ENCODE measurements at regions not wholly inside any gene's neighbourhood (a gene's known extent, or its start where the extent isn't known, plus 50 kb on each side); places are given as distances from the start of the nearest gene placed in this dataset.

DNA sequence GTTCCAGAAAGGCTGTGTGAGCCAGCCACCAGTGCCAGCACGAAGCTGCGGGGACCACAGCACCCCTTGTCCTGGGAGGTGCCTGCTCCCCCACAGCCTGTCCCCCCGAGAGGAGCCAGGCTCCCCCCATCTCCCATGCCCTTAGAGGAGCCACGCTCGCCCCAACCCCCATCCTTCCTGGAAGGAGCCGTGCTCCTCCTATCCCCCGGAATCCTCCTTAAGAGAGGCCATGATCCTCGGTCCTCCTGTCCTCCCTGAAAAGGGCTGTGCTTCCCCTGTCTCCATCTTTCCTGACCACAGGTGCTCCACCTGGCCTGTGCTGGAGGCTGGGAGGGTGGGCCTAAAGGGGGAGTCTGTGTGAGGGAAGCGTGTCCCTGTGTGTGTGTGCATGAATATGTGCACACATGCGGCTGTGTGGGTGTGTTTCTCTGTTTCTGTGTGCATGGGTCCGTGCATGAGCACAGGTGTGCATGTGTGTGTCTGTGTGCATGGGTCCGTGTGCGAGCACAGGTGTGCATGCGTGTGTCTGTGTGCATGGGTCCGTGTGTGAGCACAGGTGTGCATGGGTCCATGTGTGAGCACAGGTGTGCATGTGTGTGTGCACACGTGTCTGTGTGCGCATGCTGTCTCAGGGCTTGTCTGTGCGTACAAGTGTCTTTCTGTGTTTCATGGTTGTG, 80.3 kb downstream of the RTP5 start:
- intact Hi-C loops (cut with DNase I) = no loop called here
- WGBS, 2 donors = 79 to 89% methylated on average over 18 of the region's 18 CpGs

DNA sequence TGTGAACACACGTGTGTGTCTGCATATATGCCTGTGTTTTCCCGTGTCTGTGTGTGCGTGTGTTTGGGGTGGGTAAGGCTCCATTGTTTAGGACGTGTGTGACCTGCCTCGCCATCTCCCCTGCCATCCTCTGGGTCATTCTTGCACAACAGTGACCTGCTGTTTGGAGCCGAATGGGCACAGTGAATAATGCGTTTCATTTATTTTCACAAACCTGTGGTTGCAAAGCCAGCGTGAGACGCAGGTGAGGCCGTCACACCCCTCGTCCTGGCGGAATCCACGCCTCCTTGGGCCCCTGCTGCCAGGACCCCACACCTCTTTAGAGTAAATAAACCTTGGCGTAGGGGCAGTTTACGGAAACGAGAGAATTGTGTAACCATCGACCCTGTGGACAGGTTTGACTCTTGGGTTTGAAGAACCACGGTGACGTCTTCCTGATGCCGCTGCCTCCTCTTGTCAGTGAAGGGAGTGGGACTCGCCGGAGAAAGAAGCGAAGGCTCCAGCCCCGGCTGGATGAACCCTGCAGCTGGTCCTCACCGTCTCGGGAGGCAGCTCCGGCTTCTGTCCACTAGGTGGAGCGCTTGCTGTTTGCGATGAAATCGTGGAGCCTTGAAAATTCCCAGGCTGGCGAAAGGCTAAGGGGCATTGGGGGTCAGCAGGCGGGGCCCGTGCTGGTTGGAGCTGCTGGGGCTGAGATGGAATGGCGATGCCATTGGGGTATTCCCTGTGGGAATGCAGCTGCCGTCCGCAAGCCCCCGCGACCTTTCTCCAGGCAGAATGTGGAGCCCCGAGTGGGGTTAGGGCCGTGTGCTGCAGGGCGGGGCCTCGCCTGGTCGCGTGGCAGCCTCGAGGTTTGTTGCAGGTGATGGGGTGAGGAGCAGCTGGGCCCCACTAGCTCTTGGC, 81.1 kb downstream of the RTP5 start:
- H3K36me3 ChIP-seq = no peaks in the 10 kb centered on the region
- DNase-seq = peak; percentile 80
- no peak for TF ChIP-seq EP300 (IDR thresholded peaks at IDR 0.05)
- TF ChIP-seq POLR2AphosphoS5 (IDR thresholded peaks at IDR 0.05) = no peak
- TF ChIP-seq, protein P1, sequence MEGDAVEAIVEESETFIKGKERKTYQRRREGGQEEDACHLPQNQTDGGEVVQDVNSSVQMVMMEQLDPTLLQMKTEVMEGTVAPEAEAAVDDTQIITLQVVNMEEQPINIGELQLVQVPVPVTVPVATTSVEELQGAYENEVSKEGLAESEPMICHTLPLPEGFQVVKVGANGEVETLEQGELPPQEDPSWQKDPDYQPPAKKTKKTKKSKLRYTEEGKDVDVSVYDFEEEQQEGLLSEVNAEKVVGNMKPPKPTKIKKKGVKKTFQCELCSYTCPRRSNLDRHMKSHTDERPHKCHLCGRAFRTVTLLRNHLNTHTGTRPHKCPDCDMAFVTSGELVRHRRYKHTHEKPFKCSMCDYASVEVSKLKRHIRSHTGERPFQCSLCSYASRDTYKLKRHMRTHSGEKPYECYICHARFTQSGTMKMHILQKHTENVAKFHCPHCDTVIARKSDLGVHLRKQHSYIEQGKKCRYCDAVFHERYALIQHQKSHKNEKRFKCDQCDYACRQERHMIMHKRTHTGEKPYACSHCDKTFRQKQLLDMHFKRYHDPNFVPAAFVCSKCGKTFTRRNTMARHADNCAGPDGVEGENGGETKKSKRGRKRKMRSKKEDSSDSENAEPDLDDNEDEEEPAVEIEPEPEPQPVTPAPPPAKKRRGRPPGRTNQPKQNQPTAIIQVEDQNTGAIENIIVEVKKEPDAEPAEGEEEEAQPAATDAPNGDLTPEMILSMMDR (IDR thresholded peaks at IDR 0.05) = peak; percentile 60 to 95 (median 84)
- TF ChIP-seq POLR2A (IDR thresholded peaks at IDR 0.05) = no peak
- no peaks in the 10 kb centered on the region for H3K9me3 ChIP-seq
- 14 to 40% methylated on average over 45 of the region's 45 CpGs for WGBS, 2 donors
- intact Hi-C loops (cut with DNase I) = no loop called here
- no peak overlapping the region for H3K27ac ChIP-seq
- H3K27me3 ChIP-seq = peaks cover 0 to 26% (median 0%) of the 10 kb centered on the region in 3 donors
- peaks cover 0 to 9% (median 4%) of the 10 kb centered on the region in 4 donors for H3K4me1 ChIP-seq
- H3K4me3 ChIP-seq = no peak overlapping the region

More for the DNA sequence above, 80.3 kb downstream of the RTP5 start:
- Histone ChIP-seq H3K27me3 (peaks cover 0 to 26% (median 0%) of the 10 kb centered on the region in 3 donors), H3K4me3 (no peak overlapping the region), H3K4me1 (peaks cover 0 to 9% (median 4%) of the 10 kb centered on the region in 4 donors), H3K36me3 (no peaks in the 10 kb centered on the region), H3K9me3 (no peaks in the 10 kb centered on the region), H3K27ac (no peak overlapping the region)
- peak; percentile 18 for DNase-seq
- no peak for TF ChIP-seq EP300 (IDR thresholded peaks at IDR 0.05)
- TF ChIP-seq POLR2A (IDR thresholded peaks at IDR 0.05) = no peak
- no peak for TF ChIP-seq POLR2AphosphoS5 (IDR thresholded peaks at IDR 0.05)
- TF ChIP-seq, protein P1 (IDR thresholded peaks at IDR 0.05) = no peak

DNA sequence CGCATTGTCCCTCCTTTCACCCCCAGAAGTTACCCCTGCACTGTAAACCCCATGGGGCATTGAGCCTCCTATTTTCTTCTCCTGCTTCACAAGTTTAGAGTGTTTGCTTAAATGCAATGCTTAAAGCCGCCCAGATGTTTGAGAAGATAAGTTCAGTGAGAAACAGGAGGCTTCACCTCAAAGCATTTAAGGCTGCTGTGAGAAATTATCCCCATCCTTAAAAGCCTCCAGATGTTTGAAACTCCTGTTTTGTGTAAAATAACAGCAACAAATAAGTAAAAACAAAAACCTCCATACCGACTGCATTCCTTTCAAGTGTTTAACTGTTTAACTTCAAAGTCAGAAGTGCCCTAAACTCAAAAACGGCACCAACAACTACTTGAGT, 81.8 kb downstream of the RTP5 start:
- no peak for DNase-seq
- TF ChIP-seq POLR2A (IDR thresholded peaks at IDR 0.05) (no peak), EP300 (IDR thresholded peaks at IDR 0.05) (no peak), POLR2AphosphoS5 (IDR thresholded peaks at IDR 0.05) (no peak)
- TF ChIP-seq, protein P1 (IDR thresholded peaks at IDR 0.05) = no peak
- no peak overlapping the region for H3K27ac ChIP-seq
- intact Hi-C loops (cut with DNase I) = no loop called here
- 21 to 53% methylated on average over 4 of the region's 4 CpGs for WGBS, 2 donors
- H3K9me3 ChIP-seq = no peaks in the 10 kb centered on the region
- H3K36me3 ChIP-seq = no peaks in the 10 kb centered on the region
- H3K4me3 ChIP-seq = no peak overlapping the region
- peaks cover 0 to 26% (median 0%) of the 10 kb centered on the region in 3 donors for H3K27me3 ChIP-seq
- H3K4me1 ChIP-seq = peaks cover 0 to 9% (median 4%) of the 10 kb centered on the region in 4 donors

DNA sequence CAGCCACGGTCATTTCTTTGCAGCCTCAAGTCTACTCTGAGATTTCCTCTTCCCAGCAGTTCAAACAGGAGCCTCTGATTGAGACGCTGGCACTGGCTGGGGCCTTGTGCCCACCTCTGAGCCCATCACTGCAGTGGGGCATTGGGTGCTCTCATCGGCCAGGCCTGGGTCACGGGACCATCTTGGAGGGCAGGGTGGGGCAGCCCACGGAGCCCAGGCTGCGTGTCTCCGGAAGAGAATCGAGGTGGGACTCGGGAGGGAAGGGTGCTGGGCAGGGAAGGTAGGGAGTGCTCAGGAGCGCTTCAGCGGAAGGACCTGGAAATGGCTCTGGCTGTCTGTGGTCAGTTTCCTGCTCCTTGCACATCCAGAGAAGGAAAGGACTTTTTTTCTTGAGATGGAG, 82.4 kb downstream of the RTP5 start:
- no peak overlapping the region for H3K4me3 ChIP-seq
- H3K27ac ChIP-seq = no peak overlapping the region
- H3K27me3 ChIP-seq = peaks cover 0 to 26% (median 0%) of the 10 kb centered on the region in 3 donors
- DNase-seq = peak; percentile 39
- peaks cover 0 to 9% (median 4%) of the 10 kb centered on the region in 4 donors for H3K4me1 ChIP-seq
- intact Hi-C loops (cut with DNase I) = no loop called here
- no peaks in the 10 kb centered on the region for H3K36me3 ChIP-seq
- WGBS, 2 donors = 86 to 93% methylated on average over 11 of the region's 11 CpGs
- H3K9me3 ChIP-seq = no peaks in the 10 kb centered on the region
- TF ChIP-seq, protein P1 (IDR thresholded peaks at IDR 0.05) = no peak
- no peak for TF ChIP-seq POLR2AphosphoS5 (IDR thresholded peaks at IDR 0.05)
- no peak for TF ChIP-seq POLR2A (IDR thresholded peaks at IDR 0.05)
- TF ChIP-seq EP300 (IDR thresholded peaks at IDR 0.05) = no peak
